Hepatocyte (in vitro differentiated cells): ENCODE measurements at regions not wholly inside any gene's neighbourhood (a gene's known extent, or its start where the extent isn't known, plus 50 kb on each side); places are given as distances from the start of the nearest gene placed in this dataset.

ENCODE experiments used
- DNase-seq: peaks from one replicate; pipeline ENCODE4 v3.0.0-alpha.2; 2016; ENCODE audit warnings: low spot score
- H2AFZ ChIP-seq: fragments of 200-600 bp; sonication (generic); 2 replicates; pipeline ENCODE4 v1.6.0; 2016; ENCODE audit warnings: antibody characterized with exemption, mild to moderate bottlenecking
- H3K27ac ChIP-seq: fragments of 200-600 bp; sonication (generic); 2 replicates; pipeline ENCODE4 v1.5.1; 2016; ENCODE audit warnings: mild to moderate bottlenecking
- H3K27me3 ChIP-seq: fragments of 200-600 bp; sonication (generic); 2 replicates; pipeline ENCODE4 v1.6.1; 2016
- H3K36me3 ChIP-seq: fragments of 200-600 bp; sonication (generic); replicated peaks from 2 replicates; pipeline ENCODE4 v1.5.1; 2016; ENCODE audit warnings: low read depth; ENCODE audit not compliant: insufficient read depth
- H3K4me1 ChIP-seq: fragments of 200-600 bp; sonication (generic); 2 replicates; pipeline ENCODE4 v1.5.1; 2016; ENCODE audit warnings: mild to moderate bottlenecking, moderate library complexity; ENCODE audit not compliant: insufficient read depth
- H3K4me2 ChIP-seq: fragments of 200-600 bp; sonication (generic); 2 replicates; pipeline ENCODE4 v1.6.0; 2016
- H3K4me3 ChIP-seq: fragments of 200-600 bp; sonication (generic); 2 replicates; pipeline ENCODE4 v1.5.1; 2016; ENCODE audit warnings: mild to moderate bottlenecking
- H3K79me2 ChIP-seq: fragments of 200-600 bp; sonication (generic); 2 replicates; pipeline ENCODE4 v1.6.0; 2017; ENCODE audit warnings: mild to moderate bottlenecking
- H3K9me2 ChIP-seq: fragments of 200-600 bp; sonication (generic); replicated peaks from 2 replicates; pipeline ENCODE4 v1.6.0; 2017; ENCODE audit warnings: mild to moderate bottlenecking; ENCODE audit not compliant: insufficient read depth
- H3K9me3 ChIP-seq: fragments of 200-600 bp; sonication (generic); 2 replicates; pipeline ENCODE4 v1.5.1; 2016; ENCODE audit warnings: low read depth, mild to moderate bottlenecking
- H4K20me1 ChIP-seq: fragments of 200-600 bp; sonication (generic); 2 replicates; pipeline ENCODE4 v1.6.0; 2016; ENCODE audit warnings: mild to moderate bottlenecking; ENCODE audit not compliant: insufficient read depth, poor library complexity, severe bottlenecking
- CTCF ChIP-seq: fragments of 200-600 bp; sonication (generic); IDR thresholded peaks from 2 replicates; pipeline ENCODE4 v1.5.1; 2016; ENCODE audit warnings: antibody characterized with exemption, mild to moderate bottlenecking; ENCODE audit not compliant: poor library complexity
- EZH2 ChIP-seq: fragments of 200-600 bp; sonication (generic); IDR thresholded peaks from 2 replicates; pipeline ENCODE4 v1.6.1; 2016; ENCODE audit warnings: antibody characterized with exemption, mild to moderate bottlenecking, borderline replicate concordance
- EZH2phosphoT487 ChIP-seq: fragments of 200-600 bp; sonication (generic); IDR thresholded peaks from one replicate; pipeline ENCODE4 v1.6.1; 2018; ENCODE audit warnings: antibody characterized with exemption, mild to moderate bottlenecking, low read depth, moderate library complexity; ENCODE audit not compliant: unreplicated experiment, severe bottlenecking
- WGBS: methylation state at CpG from one replicate; pipeline ENCODE4 v1.1.6; 2016; ENCODE audit warnings: low lambda C conversion rate; ENCODE audit errors: missing lambda C conversion rate; 5-methylcytosine and 5-hydroxymethylcytosine counted together

GRCh38 chr5:4413996-4414395 lies 726.1 kb upstream of the ADAMTS16 start:
- Histone ChIP-seq H4K20me1 (no peaks in the 10 kb centered on the region), H3K36me3 (no peaks in the 10 kb centered on the region), H3K9me2 (no peaks in the 10 kb centered on the region), H3K27ac (no peak overlapping the region), H3K4me3 (no peak overlapping the region), H3K27me3 (no peaks in the 10 kb centered on the region), H3K4me2 (no peak overlapping the region), H2AFZ (no peak overlapping the region), H3K9me3 (no peaks in the 10 kb centered on the region), H3K4me1 (no peaks in the 10 kb centered on the region), H3K79me2 (no peaks in the 10 kb centered on the region)
- no peak for DNase-seq
- TF ChIP-seq CTCF (no peak), EZH2phosphoT487 (no peak), EZH2 (no peak)
- WGBS, result 45% methylated on average over 8 of the region's 8 CpGs

GRCh38 chr5:4418084-4418483 lies 722.0 kb upstream of the ADAMTS16 start:
- no peak overlapping the region for H3K27ac ChIP-seq
- H3K36me3 ChIP-seq, result no peaks in the 10 kb centered on the region
- no peaks in the 10 kb centered on the region for H4K20me1 ChIP-seq
- H3K4me1 ChIP-seq, result no peaks in the 10 kb centered on the region
- H3K9me3 ChIP-seq, result no peaks in the 10 kb centered on the region
- no peak overlapping the region for H2AFZ ChIP-seq
- 46% methylated on average over 2 of the region's 2 CpGs for WGBS
- H3K9me2 ChIP-seq, result no peaks in the 10 kb centered on the region
- H3K4me2 ChIP-seq, result no peak overlapping the region
- H3K27me3 ChIP-seq, result no peaks in the 10 kb centered on the region
- no peaks in the 10 kb centered on the region for H3K79me2 ChIP-seq
- H3K4me3 ChIP-seq, result no peak overlapping the region
- DNase-seq, result no peak
- TF ChIP-seq EZH2phosphoT487 (no peak), EZH2 (no peak), CTCF (no peak)

- no peak for TF ChIP-seq CTCF
- no peak for TF ChIP-seq EZH2
- no peak for TF ChIP-seq EZH2phosphoT487
- H3K4me2 ChIP-seq, result no peak overlapping the region
- WGBS, result 76% methylated on average over 8 of the region's 8 CpGs
Observed at GRCh38 chr5:4419281-4419680, 720.8 kb upstream of the ADAMTS16 start.

GRCh38 chr5:4420177-4420576 lies 720.0 kb upstream of the ADAMTS16 start:
- Histone ChIP-seq H3K79me2 (no peaks in the 10 kb centered on the region), H3K4me1 (no peaks in the 10 kb centered on the region), H2AFZ (no peak overlapping the region), H3K9me2 (no peaks in the 10 kb centered on the region), H4K20me1 (no peaks in the 10 kb centered on the region), H3K9me3 (no peaks in the 10 kb centered on the region), H3K4me2 (no peak overlapping the region), H3K36me3 (no peaks in the 10 kb centered on the region), H3K27me3 (no peaks in the 10 kb centered on the region), H3K4me3 (no peak overlapping the region), H3K27ac (no peak overlapping the region)
- DNase-seq, result no peak
- TF ChIP-seq EZH2 (no peak), CTCF (no peak), EZH2phosphoT487 (no peak)
- WGBS, result 100% methylated on average over 3 of the region's 3 CpGs

More at GRCh38 chr5:4419281-4419680, 720.8 kb upstream of the ADAMTS16 start:
- H3K36me3 ChIP-seq, result no peaks in the 10 kb centered on the region
- H3K9me2 ChIP-seq, result no peaks in the 10 kb centered on the region
- H3K9me3 ChIP-seq, result no peaks in the 10 kb centered on the region
- H3K4me3 ChIP-seq, result no peak overlapping the region
- no peak overlapping the region for H2AFZ ChIP-seq
- no peaks in the 10 kb centered on the region for H3K79me2 ChIP-seq
- H3K4me1 ChIP-seq, result no peaks in the 10 kb centered on the region
- H3K27me3 ChIP-seq, result no peaks in the 10 kb centered on the region
- H4K20me1 ChIP-seq, result no peaks in the 10 kb centered on the region
- H3K27ac ChIP-seq, result no peak overlapping the region
- no peak for DNase-seq
